ENCODE measurements at regions not wholly inside any gene's neighbourhood (a gene's known extent, or its start where the extent isn't known, plus 50 kb on each side); places are given as distances from the start of the nearest gene placed in this dataset.

DNA sequence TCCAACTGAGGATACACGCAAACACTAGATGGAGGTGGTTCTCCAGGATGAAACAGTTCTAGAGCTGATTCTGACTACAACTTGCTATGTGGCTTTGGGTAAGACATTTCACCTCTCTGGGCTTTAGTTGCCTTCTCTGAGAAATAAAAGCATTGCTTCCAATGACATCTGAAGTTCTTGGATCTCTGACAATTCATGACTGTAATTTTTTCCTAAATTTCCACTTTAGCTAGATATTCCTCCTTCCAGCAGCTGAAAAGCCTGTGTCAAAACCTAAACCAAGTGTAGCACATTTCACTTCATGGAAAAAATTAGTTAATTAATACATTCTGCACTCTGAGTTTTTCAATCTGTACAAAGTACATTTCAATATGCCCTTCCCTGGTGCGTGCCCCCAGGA is 50.0 kb upstream of the ANK3 start:
- H3K9me3 Mint-ChIP-seq: no peaks in the 10 kb centered on the region
- Histone ChIP-seq H3K27ac (ENCODE audit: low read depth, low read length) (no peak overlapping the region), H3K4me1 (ENCODE audit: insufficient read depth, low read length) (no peaks in the 10 kb centered on the region), H3K27me3 (ENCODE audit: insufficient read depth, low read length, poor library complexity, severe bottlenecking) (no peaks in the 10 kb centered on the region), H3K9me3 (ENCODE audit: low read length) (no peaks in the 10 kb centered on the region), H3K36me3 (ENCODE audit: insufficient read depth, low read length) (no peaks in the 10 kb centered on the region), H3K4me3 (ENCODE audit: low read length) (no peak overlapping the region)
- ChIA-PET CTCF (no interaction called here), POLR2A (no interaction called here)
- H3K27me3 Mint-ChIP-seq: peaks cover 0 to 4% of the 10 kb centered on the region in 2 donors
- no peak overlapping the region for H3K4me3 Mint-ChIP-seq
- peaks cover 0 to 1% (median 0%) of the 10 kb centered on the region in 3 donors for H3K4me1 Mint-ChIP-seq
- peaks cover 0 to 4% (median 0%) of the 10 kb centered on the region in 3 donors for H3K36me3 Mint-ChIP-seq
- H3K27ac Mint-ChIP-seq: peak overlapping the region in 1 of 8 donors; percentile 17
- DNase-seq: no peak
